Embryonic facial prominence (tissue), 1 donor: ENCODE measurements at regions not wholly inside any gene's neighbourhood (a gene's known extent, or its start where the extent isn't known, plus 50 kb on each side); places are given as distances from the start of the nearest gene placed in this dataset.
A peak's percentile ranks its signal among the peaks of the same experiment; 100 is the strongest.

Experiments used
- DNase-seq: peaks from one replicate; pipeline ENCODE4 v3.0.0-alpha.2; 2016; ENCODE audit errors: extremely low spot score

- DNase-seq: no peak
These were observed 91.9 kb upstream of the IRF2BP2 start for GRCh38 chr1:234701737-234702341.

- DNase-seq: no peak
These were observed 90.1 kb upstream of the IRF2BP2 start for GRCh38 chr1:234699795-234700665.

GRCh38 chr1:234698686-234699085 is 88.7 kb upstream of the IRF2BP2 start:
- no peak for DNase-seq

- DNase-seq: no peak
These were observed 87.8 kb upstream of the IRF2BP2 start for GRCh38 chr1:234697741-234698140.

GRCh38 chr1:234697015-234697414 is 87.0 kb upstream of the IRF2BP2 start:
- DNase-seq: no peak

GRCh38 chr1:234696148-234696576 is 86.2 kb upstream of the IRF2BP2 start:
- DNase-seq: no peak

GRCh38 chr1:234694661-234695060 is 84.7 kb upstream of the IRF2BP2 start:
- DNase-seq: no peak

- no peak for DNase-seq
These were observed 83.1 kb upstream of the IRF2BP2 start for GRCh38 chr1:234692966-234693580.

GRCh38 chr1:234691567-234691966 is 81.6 kb upstream of the IRF2BP2 start:
- no peak for DNase-seq

GRCh38 chr1:234690872-234691271 is 80.9 kb upstream of the IRF2BP2 start:
- no peak for DNase-seq

- DNase-seq: no peak
These were observed 79.3 kb upstream of the IRF2BP2 start for GRCh38 chr1:234689236-234689635.

- DNase-seq: no peak
These were observed 77.0 kb upstream of the IRF2BP2 start for GRCh38 chr1:234687011-234687410.

GRCh38 chr1:234686035-234686434 is 76.1 kb upstream of the IRF2BP2 start:
- no peak for DNase-seq

- DNase-seq: no peak
These were observed 74.9 kb upstream of the IRF2BP2 start for GRCh38 chr1:234684856-234685255.

GRCh38 chr1:234683861-234684632 is 74.1 kb upstream of the IRF2BP2 start:
- DNase-seq: no peak

GRCh38 chr1:234683127-234683860 is 73.3 kb upstream of the IRF2BP2 start:
- no peak for DNase-seq

GRCh38 chr1:234681990-234682389 is 72.0 kb upstream of the IRF2BP2 start:
- no peak for DNase-seq

- no peak for DNase-seq
These were observed 71.1 kb upstream of the IRF2BP2 start for GRCh38 chr1:234681065-234681464.

GRCh38 chr1:234680331-234680904 is 70.4 kb upstream of the IRF2BP2 start:
- DNase-seq: no peak

GRCh38 chr1:234676103-234676594 is 66.2 kb upstream of the IRF2BP2 start:
- DNase-seq: peak; percentile 60

GRCh38 chr1:234675572-234675971 is 65.6 kb upstream of the IRF2BP2 start:
- no peak for DNase-seq
